WTC11 (cell line): ENCODE measurements at regions not wholly inside any gene's neighbourhood (a gene's known extent, or its start where the extent isn't known, plus 50 kb on each side); places are given as distances from the start of the nearest gene placed in this dataset.
A peak's percentile ranks its signal among the peaks of the same experiment; 100 is the strongest.

Experiments
- ATAC-seq: fragments of 200-7000 bp; cut with Tn5 transposase; 2 replicates; pipeline ENCODE4 v1.10.0; 2021; ENCODE audit warnings: mild to moderate bottlenecking, moderate library complexity
- CTCF ChIA-PET: fragments of 300-600 bp; sonication (Branson Sonifier 250); formaldehyde crosslinking; loops from one replicate; lab custom pipeline; 2021; ENCODE audit warnings: antibody characterized with exemption; lab: Charles Lee
- POLR2A ChIA-PET: fragments of 350-600 bp; sonication (Branson Sonifier 250); formaldehyde crosslinking; loops from one replicate; lab custom pipeline; 2021; ENCODE audit warnings: antibody characterized with exemption; lab: Charles Lee
- DNase-seq: peaks from one replicate; pipeline ENCODE4 v3.0.0; 2021; ENCODE audit warnings: low spot score
- H3K27ac Mint-ChIP-seq: 2 replicates; pipeline ENCODE4 v1.8.0; 2021; ENCODE audit warnings: mixed read lengths
- H3K27me3 Mint-ChIP-seq: 2 replicates; pipeline ENCODE4 v1.8.0; 2021; ENCODE audit warnings: low read depth, mild to moderate bottlenecking, moderate library complexity, mixed read lengths
- H3K36me3 Mint-ChIP-seq: 2 replicates; pipeline ENCODE4 v1.8.0; 2021; ENCODE audit warnings: mixed read lengths
- H3K4me1 Mint-ChIP-seq: 2 replicates; pipeline ENCODE4 v1.8.0; 2022; ENCODE audit warnings: mixed read lengths
- H3K4me3 Mint-ChIP-seq: 2 replicates; pipeline ENCODE4 v1.8.0; 2021; ENCODE audit warnings: mild to moderate bottlenecking, moderate library complexity, mixed read lengths
- H3K9me3 Mint-ChIP-seq: 2 replicates; pipeline ENCODE4 v1.8.0; 2021; ENCODE audit warnings: mixed read lengths
- ATF6 ChIP-seq: sonication (generic); formaldehyde crosslinking; IDR thresholded peaks from 2 replicates; pipeline ENCODE4 v1.8.1; 2023; ENCODE audit warnings: mild to moderate bottlenecking, missing genetic modification reagents
- CBFB ChIP-seq: sonication (generic); formaldehyde crosslinking; IDR thresholded peaks from 2 replicates; pipeline ENCODE4 v1.8.1; 2022; ENCODE audit warnings: mild to moderate bottlenecking, low read depth, missing genetic modification reagents
- CREB1 ChIP-seq: sonication (generic); formaldehyde crosslinking; IDR thresholded peaks from 2 replicates; pipeline ENCODE4 v1.8.0; 2023; ENCODE audit warnings: mild to moderate bottlenecking, missing genetic modification reagents
- GABPB1 ChIP-seq: sonication (generic); formaldehyde crosslinking; IDR thresholded peaks from 2 replicates; pipeline ENCODE4 v1.8.1; 2023; ENCODE audit warnings: mild to moderate bottlenecking, missing genetic modification reagents
- IRF2 ChIP-seq: sonication (generic); formaldehyde crosslinking; IDR thresholded peaks from 2 replicates; pipeline ENCODE4 v1.8.0; 2022; ENCODE audit warnings: low read depth, missing genetic modification reagents, borderline replicate concordance
- NFE2L1 ChIP-seq: sonication (generic); formaldehyde crosslinking; IDR thresholded peaks from 2 replicates; pipeline ENCODE4 v1.8.1; 2023; ENCODE audit warnings: missing genetic modification reagents
- NR1H2 ChIP-seq: sonication (generic); formaldehyde crosslinking; IDR thresholded peaks from 2 replicates; pipeline ENCODE4 v1.9.0; 2021; ENCODE audit warnings: mild to moderate bottlenecking, moderate library complexity, missing genetic modification reagents
- NR2C2 ChIP-seq: sonication (generic); formaldehyde crosslinking; IDR thresholded peaks from 2 replicates; pipeline ENCODE4 v1.8.0; 2022; ENCODE audit warnings: mild to moderate bottlenecking, missing genetic modification reagents
- NR3C1 ChIP-seq: sonication (generic); formaldehyde crosslinking; conservative IDR thresholded peaks from 2 replicates; pipeline ENCODE4 v1.8.1; 2023; ENCODE audit warnings: low read depth, mild to moderate bottlenecking, missing genetic modification reagents
- RORB ChIP-seq: fragments of 250-450 bp; sonication (Bioruptor Pico); IDR thresholded peaks from 2 replicates; pipeline ENCODE4 v1.9.0; 2021; ENCODE audit warnings: mild to moderate bottlenecking
- SP1 ChIP-seq: sonication (generic); formaldehyde crosslinking; conservative IDR thresholded peaks from 2 replicates; pipeline ENCODE4 v1.8.1; 2022; ENCODE audit warnings: missing genetic modification reagents
- ZBTB21 ChIP-seq: sonication (generic); formaldehyde crosslinking; IDR thresholded peaks from 2 replicates; pipeline ENCODE4 v1.8.1; 2023; ENCODE audit warnings: mild to moderate bottlenecking, missing genetic modification reagents, borderline replicate concordance
- ZNF219 ChIP-seq: sonication (generic); formaldehyde crosslinking; IDR thresholded peaks from 2 replicates; pipeline ENCODE4 v1.8.0; 2023; ENCODE audit warnings: missing genetic modification reagents, mild to moderate bottlenecking, borderline replicate concordance
- ZNF281 ChIP-seq: sonication (generic); formaldehyde crosslinking; IDR thresholded peaks from 2 replicates; pipeline ENCODE4 v1.8.0; 2023; ENCODE audit warnings: mild to moderate bottlenecking, missing genetic modification reagents
- ZNF423 ChIP-seq: fragments of 250-450 bp; sonication (Bioruptor Pico); IDR thresholded peaks from 2 replicates; pipeline ENCODE4 v2.1.2; 2022; ENCODE audit warnings: mild to moderate bottlenecking, moderate library complexity
- ZNF532 ChIP-seq: fragments of 250-450 bp; sonication (Bioruptor Pico); IDR thresholded peaks from 2 replicates; pipeline ENCODE4 v1.9.0; 2021; ENCODE audit warnings: mild to moderate bottlenecking, borderline replicate concordance
- TF ChIP-seq, protein P1 (sequence below): sonication (generic); formaldehyde crosslinking; IDR thresholded peaks from 2 replicates; pipeline ENCODE4 v1.8.1; 2022; ENCODE audit warnings: missing genetic modification reagents, borderline replicate concordance

- TF ChIP-seq, protein P1, sequence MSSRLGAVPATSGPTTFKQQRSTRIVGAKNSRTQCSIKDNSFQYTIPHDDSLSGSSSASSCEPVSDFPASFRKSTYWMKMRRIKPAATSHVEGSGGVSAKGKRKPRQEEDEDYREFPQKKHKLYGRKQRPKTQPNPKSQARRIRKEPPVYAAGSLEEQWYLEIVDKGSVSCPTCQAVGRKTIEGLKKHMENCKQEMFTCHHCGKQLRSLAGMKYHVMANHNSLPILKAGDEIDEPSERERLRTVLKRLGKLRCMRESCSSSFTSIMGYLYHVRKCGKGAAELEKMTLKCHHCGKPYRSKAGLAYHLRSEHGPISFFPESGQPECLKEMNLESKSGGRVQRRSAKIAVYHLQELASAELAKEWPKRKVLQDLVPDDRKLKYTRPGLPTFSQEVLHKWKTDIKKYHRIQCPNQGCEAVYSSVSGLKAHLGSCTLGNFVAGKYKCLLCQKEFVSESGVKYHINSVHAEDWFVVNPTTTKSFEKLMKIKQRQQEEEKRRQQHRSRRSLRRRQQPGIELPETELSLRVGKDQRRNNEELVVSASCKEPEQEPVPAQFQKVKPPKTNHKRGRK (CRISPR knock-in tag) = no peak
- TF ChIP-seq ZNF281 (no peak), NR1H2 (no peak), CBFB (CRISPR knock-in tag) (no peak), ATF6 (no peak), NR2C2 (CRISPR knock-in tag) (no peak)
Observed at GRCh38 chr10:78432583-78432982, 398.9 kb downstream of the RPS24 start (continued).

GRCh38 chr10:78433076-78433595 lies 399.5 kb downstream of the RPS24 start:
- H3K4me1 Mint-ChIP-seq = peaks cover 11% of the 10 kb centered on the region
- H3K27me3 Mint-ChIP-seq = peaks cover 6% of the 10 kb centered on the region
- no peak overlapping the region for H3K27ac Mint-ChIP-seq
- H3K9me3 Mint-ChIP-seq = peaks cover 9% of the 10 kb centered on the region
- CTCF ChIA-PET = interaction anchor here (0.6 to 1.7 kb wide), 4 partner anchors 10 to 722 kb away, joined by 3 to 6 read pairs (median 3); no protein-coding TSS in a partner anchor
- TF ChIP-seq CREB1 (CRISPR knock-in tag) (no peak), SP1 (no peak), GABPB1 (no peak), ZNF219 (no peak), ZBTB21 (CRISPR knock-in tag) (no peak), ZNF423 (CRISPR knock-in tag) (no peak), NR3C1 (CRISPR knock-in tag) (no peak), IRF2 (CRISPR knock-in tag) (no peak), ZNF532 (CRISPR knock-in tag) (no peak), RORB (CRISPR knock-in tag) (no peak), NFE2L1 (CRISPR knock-in tag) (no peak)
- no peaks in the 10 kb centered on the region for H3K36me3 Mint-ChIP-seq
- DNase-seq (no peak), ATAC-seq (peak; percentile 30; the same call in 1 of the 2 replicates)
- POLR2A ChIA-PET = no interaction called here
- H3K4me3 Mint-ChIP-seq = no peak overlapping the region
